HL-60/S4 treated with retinoic acid at 250 ng/mL for 4 days and 3 days (cell line): ENCODE measurements at regions not wholly inside any gene's neighbourhood (a gene's known extent, or its start where the extent isn't known, plus 50 kb on each side); places are given as distances from the start of the nearest gene placed in this dataset.
"Not testable (repeated sequence)": the region's sequence is repeated elsewhere in the genome, so short reads cannot be mapped to it uniquely, and the experiment has no call there.

Experiments
- in situ Hi-C: fragments of 300-500 bp; cut with MboI; formaldehyde crosslinking; loops from 2 replicates; pipeline ENCODE4 v1.7.0; 2022; ENCODE audit warnings: low sequenced_read_pairs

GRCh38 chr16:59391617-59392364 lies 657.7 kb upstream of the GOT2 start:
- in situ Hi-C loops, result no loop called here

- in situ Hi-C loops, result no loop called here
Observed at GRCh38 chr16:59385959-59386358, 651.8 kb upstream of the GOT2 start.

- in situ Hi-C loops, result no loop called here
Observed at GRCh38 chr16:59385491-59385890, 651.4 kb upstream of the GOT2 start.

GRCh38 chr16:59373632-59374031 lies 639.5 kb upstream of the GOT2 start:
- in situ Hi-C loops, result no loop called here

GRCh38 chr16:59370717-59371116 lies 636.6 kb upstream of the GOT2 start:
- in situ Hi-C loops, result no loop called here

GRCh38 chr16:59369523-59369922 lies 635.4 kb upstream of the GOT2 start:
- in situ Hi-C loops, result no loop called here

GRCh38 chr16:59368586-59368985 lies 634.5 kb upstream of the GOT2 start:
- in situ Hi-C loops, result no loop called here

- in situ Hi-C loops, result no loop called here
Observed at GRCh38 chr16:59356709-59357108, 622.6 kb upstream of the GOT2 start.

- in situ Hi-C loops, result no loop called here
Observed at GRCh38 chr16:59356144-59356543, 622.0 kb upstream of the GOT2 start.

- in situ Hi-C loops, result no loop called here
Observed at GRCh38 chr16:59355704-59356103, 621.6 kb upstream of the GOT2 start.

GRCh38 chr16:59351305-59351903 lies 617.3 kb upstream of the GOT2 start:
- in situ Hi-C loops, result no loop called here

GRCh38 chr16:59350670-59351069 lies 616.6 kb upstream of the GOT2 start:
- in situ Hi-C loops, result no loop called here

- in situ Hi-C loops, result no loop called here
Observed at GRCh38 chr16:59342669-59343068, 608.6 kb upstream of the GOT2 start.

- in situ Hi-C loops, result no loop called here
Observed at GRCh38 chr16:59341368-59341767, 607.3 kb upstream of the GOT2 start.

- in situ Hi-C loops, result no loop called here
Observed at GRCh38 chr16:59339871-59340270, 605.8 kb upstream of the GOT2 start.

- in situ Hi-C loops, result no loop called here
Observed at GRCh38 chr16:59336136-59336695, 602.1 kb upstream of the GOT2 start.

- in situ Hi-C loops, result not testable (repeated sequence)
Observed at GRCh38 chr16:59331708-59332107, 597.6 kb upstream of the GOT2 start.

- in situ Hi-C loops, result no loop called here
Observed at GRCh38 chr16:59330019-59330670, 596.0 kb upstream of the GOT2 start.

- in situ Hi-C loops, result no loop called here
Observed at GRCh38 chr16:59328961-59329360, 594.8 kb upstream of the GOT2 start.

- in situ Hi-C loops, result no loop called here
Observed at GRCh38 chr16:59327894-59328293, 593.8 kb upstream of the GOT2 start.

- in situ Hi-C loops, result no loop called here
Observed at GRCh38 chr16:59326955-59327354, 592.8 kb upstream of the GOT2 start.

- in situ Hi-C loops, result loop anchor here (25.0 kb wide), 1 partner anchor 112 kb away; no protein-coding TSS in a partner anchor
Observed at GRCh38 chr16:59324462-59324861, 590.3 kb upstream of the GOT2 start.
